ENCODE measurements at regions not wholly inside any gene's neighbourhood (a gene's known extent, or its start where the extent isn't known, plus 50 kb on each side); places are given as distances from the start of the nearest gene placed in this dataset.

- Histone ChIP-seq H3K9ac (ENCODE audit: low read depth in 1 of 2, low read length in 2 of 2) (no peak overlapping the region), H3K4me3 (ENCODE audit: low read depth in 1 of 3, low read length in 3 of 3) (no peak overlapping the region), H3K27ac (ENCODE audit: low read depth in 1 of 2, low read length in 2 of 2) (no peak overlapping the region), H3K9me3 (ENCODE audit: control insufficient read depth in 4 of 4, low read length in 3 of 4) (no peaks in the 10 kb centered on the region), H3K36me3 (ENCODE audit: control insufficient read depth in 4 of 4, insufficient read depth in 3 of 4, low read depth in 1 of 4, low read length in 3 of 4) (no peaks in the 10 kb centered on the region), H3K4me1 (ENCODE audit: control insufficient read depth in 4 of 4, insufficient read depth in 4 of 4, low read length in 3 of 4) (no peaks in the 10 kb centered on the region), H3K27me3 (ENCODE audit: control insufficient read depth in 4 of 4, insufficient read depth in 4 of 4, low read length in 3 of 4) (peaks cover 0 to 2% (median 0%) of the 10 kb centered on the region in 4 donors)
- WGBS: 77% methylated on average over 1 of the region's 1 CpG
- no peak for DNase-seq (ENCODE audit: low spot score)
- TF ChIP-seq SP1 (IDR thresholded peaks at IDR 0.05) (no peak), ZBTB33 (IDR thresholded peaks at IDR 0.05) (no peak), RAD21 (IDR thresholded peaks at IDR 0.05) (no peak), TAF1 (conservative IDR thresholded peaks at IDR 0.05) (no peak), ATF3 (IDR thresholded peaks at IDR 0.05) (no peak), YY1 (IDR thresholded peaks at IDR 0.05) (no peak), EGR1 (IDR thresholded peaks at IDR 0.05; ENCODE audit: low read depth in 2 of 2) (no peak), CTCF (IDR thresholded peaks at IDR 0.05; ENCODE audit: low read depth, low read length, missing input control) (no peak)
These were observed 63.4 kb upstream of the AP1S2 start for GRCh38 chrX:15918003-15918402.

- 44% methylated on average over 4 of the region's 4 CpGs for WGBS
- DNase-seq (ENCODE audit: low spot score): no peak
- Histone ChIP-seq H3K27ac (ENCODE audit: low read depth in 1 of 2, low read length in 2 of 2) (no peak overlapping the region), H3K36me3 (ENCODE audit: control insufficient read depth in 4 of 4, insufficient read depth in 3 of 4, low read depth in 1 of 4, low read length in 3 of 4) (no peaks in the 10 kb centered on the region), H3K9me3 (ENCODE audit: control insufficient read depth in 4 of 4, low read length in 3 of 4) (no peaks in the 10 kb centered on the region), H3K4me1 (ENCODE audit: control insufficient read depth in 4 of 4, insufficient read depth in 4 of 4, low read length in 3 of 4) (no peaks in the 10 kb centered on the region), H3K9ac (ENCODE audit: low read depth in 1 of 2, low read length in 2 of 2) (no peak overlapping the region), H3K4me3 (ENCODE audit: low read depth in 1 of 3, low read length in 3 of 3) (no peak overlapping the region), H3K27me3 (ENCODE audit: control insufficient read depth in 4 of 4, insufficient read depth in 4 of 4, low read length in 3 of 4) (peaks cover 0 to 2% (median 0%) of the 10 kb centered on the region in 4 donors)
- TF ChIP-seq EGR1 (IDR thresholded peaks at IDR 0.05; ENCODE audit: low read depth in 2 of 2): no peak
- TF ChIP-seq FOXA1 (IDR thresholded peaks at IDR 0.05): no peak
- no peak for TF ChIP-seq HNF4G (IDR thresholded peaks at IDR 0.05)
- no peak for TF ChIP-seq ATF3 (IDR thresholded peaks at IDR 0.05)
- TF ChIP-seq RXRA (IDR thresholded peaks at IDR 0.05): no peak
- TF ChIP-seq HNF4A (conservative IDR thresholded peaks at IDR 0.05): no peak
- TF ChIP-seq SP1 (IDR thresholded peaks at IDR 0.05): no peak
- TF ChIP-seq FOXA2 (IDR thresholded peaks at IDR 0.05): no peak
- TF ChIP-seq GABPA (IDR thresholded peaks at IDR 0.05 in 1 of 2, conservative IDR thresholded peaks at IDR 0.05 in 1 of 2): no peak
- TF ChIP-seq TAF1 (conservative IDR thresholded peaks at IDR 0.05): no peak
- TF ChIP-seq RAD21 (IDR thresholded peaks at IDR 0.05): no peak
- TF ChIP-seq MAX (IDR thresholded peaks at IDR 0.05): no peak
- no peak for TF ChIP-seq NR2F2 (IDR thresholded peaks at IDR 0.05)
- no peak for TF ChIP-seq YY1 (IDR thresholded peaks at IDR 0.05)
- no peak for TF ChIP-seq JUND (IDR thresholded peaks at IDR 0.05)
- TF ChIP-seq ZBTB33 (IDR thresholded peaks at IDR 0.05): no peak
- TF ChIP-seq REST (IDR thresholded peaks at IDR 0.05): no peak
- no peak for TF ChIP-seq CTCF (IDR thresholded peaks at IDR 0.05; ENCODE audit: low read depth, low read length, missing input control)
These were observed 62.1 kb upstream of the AP1S2 start for GRCh38 chrX:15916704-15917084.

All from liver (tissue), 8 donors.